ENCODE measurements at regions not wholly inside any gene's neighbourhood (a gene's known extent, or its start where the extent isn't known, plus 50 kb on each side); places are given as distances from the start of the nearest gene placed in this dataset.

DNA sequence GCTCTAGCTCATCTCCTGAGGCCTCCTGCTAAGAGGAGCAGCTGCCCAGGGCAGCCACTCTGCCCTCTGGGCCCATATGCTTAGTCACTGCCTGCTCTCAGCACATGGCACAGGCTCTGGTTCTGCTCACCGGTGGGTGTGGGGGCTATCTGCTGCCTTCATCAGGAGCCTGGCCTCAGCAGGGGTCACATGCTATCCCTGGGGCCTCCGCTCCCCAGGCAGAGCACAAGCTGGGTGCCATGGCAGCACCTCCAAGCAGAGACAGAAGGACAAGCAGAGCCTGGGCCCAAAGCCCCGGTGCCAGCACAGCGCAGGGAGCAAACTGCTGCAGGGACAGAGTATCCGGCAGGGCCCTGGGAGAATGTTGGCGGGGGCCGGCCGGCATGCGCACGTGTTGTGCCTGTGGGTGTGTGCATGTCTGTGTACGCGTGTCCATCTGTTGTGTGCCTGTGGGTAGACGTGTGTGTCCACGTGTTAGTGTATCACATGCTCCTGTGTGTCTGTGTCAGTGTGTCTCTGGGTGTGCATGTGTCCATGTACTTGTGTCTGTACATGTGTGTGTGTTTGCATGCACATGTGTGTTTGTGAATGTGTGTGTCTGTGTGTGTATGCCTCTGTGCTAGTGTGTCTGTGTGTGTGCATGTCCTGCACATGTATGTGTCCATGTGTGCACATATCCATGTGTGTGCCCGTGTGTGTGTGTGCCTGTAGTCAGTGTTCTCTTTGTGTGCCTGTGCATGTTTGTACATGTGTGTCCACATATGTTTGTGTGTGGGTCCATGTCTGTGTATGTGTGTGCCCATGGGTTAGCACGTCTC lies 326.9 kb downstream of the TMEM121 start:
- TF ChIP-seq, protein P1, sequence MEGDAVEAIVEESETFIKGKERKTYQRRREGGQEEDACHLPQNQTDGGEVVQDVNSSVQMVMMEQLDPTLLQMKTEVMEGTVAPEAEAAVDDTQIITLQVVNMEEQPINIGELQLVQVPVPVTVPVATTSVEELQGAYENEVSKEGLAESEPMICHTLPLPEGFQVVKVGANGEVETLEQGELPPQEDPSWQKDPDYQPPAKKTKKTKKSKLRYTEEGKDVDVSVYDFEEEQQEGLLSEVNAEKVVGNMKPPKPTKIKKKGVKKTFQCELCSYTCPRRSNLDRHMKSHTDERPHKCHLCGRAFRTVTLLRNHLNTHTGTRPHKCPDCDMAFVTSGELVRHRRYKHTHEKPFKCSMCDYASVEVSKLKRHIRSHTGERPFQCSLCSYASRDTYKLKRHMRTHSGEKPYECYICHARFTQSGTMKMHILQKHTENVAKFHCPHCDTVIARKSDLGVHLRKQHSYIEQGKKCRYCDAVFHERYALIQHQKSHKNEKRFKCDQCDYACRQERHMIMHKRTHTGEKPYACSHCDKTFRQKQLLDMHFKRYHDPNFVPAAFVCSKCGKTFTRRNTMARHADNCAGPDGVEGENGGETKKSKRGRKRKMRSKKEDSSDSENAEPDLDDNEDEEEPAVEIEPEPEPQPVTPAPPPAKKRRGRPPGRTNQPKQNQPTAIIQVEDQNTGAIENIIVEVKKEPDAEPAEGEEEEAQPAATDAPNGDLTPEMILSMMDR (IDR thresholded peaks at IDR 0.05), result no peak
- no peak for TF ChIP-seq EZH2 (IDR thresholded peaks at IDR 0.05; ENCODE audit: borderline replicate concordance, insufficient read depth, low read depth, low read length, poor library complexity, severe bottlenecking)
